Lower leg skin (tissue), 3 donors: ENCODE measurements at regions not wholly inside any gene's neighbourhood (a gene's known extent, or its start where the extent isn't known, plus 50 kb on each side); places are given as distances from the start of the nearest gene placed in this dataset.

Source experiments
- CTCF ChIP-seq, 3 donors: fragments of 450-650 bp; IDR thresholded peaks; one replicate each; pipeline ENCODE4 v1.5.1; 2016; ENCODE audit warnings: antibody characterized with exemption in 3 of 3, mild to moderate bottlenecking in 3 of 3, moderate library complexity in 2 of 3
- POLR2A ChIP-seq, 2 donors: fragments of 450-650 bp; IDR thresholded peaks; one replicate each; pipeline ENCODE4 v1.6.1; 2016 to 2017; ENCODE audit warnings: antibody characterized with exemption in 2 of 2, mild to moderate bottlenecking in 1 of 2, moderate library complexity in 1 of 2

- TF ChIP-seq CTCF (IDR thresholded peaks at IDR 0.05) (no peak), POLR2A (IDR thresholded peaks at IDR 0.05) (no peak)
These were observed 1087.1 kb downstream of the TBC1D22A start for GRCh38 chr22:47849576-47849975.
